GM18499 (cell line): ENCODE measurements at regions not wholly inside any gene's neighbourhood (a gene's known extent, or its start where the extent isn't known, plus 50 kb on each side); places are given as distances from the start of the nearest gene placed in this dataset.

Experiments
- ATAC-seq: cut with Tn5 transposase; IDR thresholded peaks from one replicate; pipeline ENCODE4 v1.9.1; 2021; ENCODE audit warnings: moderate number of reproducible peaks; ENCODE audit not compliant: insufficient read depth, unreplicated experiment

DNA sequence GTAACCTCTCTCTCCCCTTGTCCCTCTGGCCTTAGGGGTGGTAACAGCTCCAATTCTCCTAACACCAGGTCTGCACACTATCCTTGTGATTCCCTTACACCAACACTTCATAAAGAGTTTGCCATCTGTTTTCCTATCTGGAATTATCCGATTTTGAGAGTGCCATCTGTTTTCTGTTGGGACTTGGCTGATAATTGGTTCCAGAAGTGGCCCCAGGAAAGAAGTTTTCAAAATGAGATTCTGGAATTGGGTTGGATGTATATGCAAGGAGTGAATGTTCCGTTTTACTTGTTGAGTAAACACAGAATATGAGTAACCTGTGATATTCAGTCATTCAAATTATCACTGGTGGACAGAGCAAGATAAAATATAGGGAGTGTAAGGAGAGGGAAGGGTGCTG, 134.1 kb upstream of the HS3ST3A1 start:
- ATAC-seq = no peak

DNA sequence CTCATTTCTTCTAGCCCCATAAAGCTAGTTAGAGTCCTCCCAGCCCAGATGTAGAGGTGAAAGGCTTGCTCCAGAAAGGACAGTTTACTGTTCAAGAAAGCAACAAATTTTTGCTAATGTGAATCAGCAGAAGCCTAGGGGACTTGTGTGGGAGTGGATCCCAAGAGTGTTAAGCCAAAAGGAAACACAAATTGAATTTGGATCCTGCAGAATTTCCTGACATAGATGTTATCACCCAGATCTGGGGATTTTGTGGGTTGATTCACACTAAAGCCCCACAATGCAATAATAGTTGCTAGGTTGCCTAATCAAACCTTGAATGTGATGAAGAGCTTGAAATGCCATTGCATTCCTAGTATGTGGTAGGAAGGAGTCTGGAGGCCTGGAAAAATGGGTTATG, 135.2 kb upstream of the HS3ST3A1 start:
- no peak for ATAC-seq

DNA sequence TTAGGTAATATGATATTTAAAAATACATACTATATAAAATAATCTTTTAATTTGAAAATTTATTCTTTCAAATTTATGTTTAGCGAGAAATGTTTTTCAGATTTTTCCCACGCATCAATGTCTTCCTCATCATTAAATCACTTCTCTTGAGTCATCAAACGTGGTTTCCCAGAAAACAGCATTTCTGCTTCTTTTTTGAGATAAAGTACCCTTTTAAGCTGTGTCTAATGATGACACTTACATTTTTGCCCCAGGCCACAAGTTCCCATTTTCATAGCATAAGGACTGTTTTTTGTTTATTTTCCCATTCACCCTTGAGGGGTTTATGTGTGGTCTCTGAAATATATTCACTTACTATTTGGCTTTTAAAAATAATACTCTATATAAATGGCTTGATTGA, 139.0 kb upstream of the HS3ST3A1 start:
- no peak for ATAC-seq

DNA sequence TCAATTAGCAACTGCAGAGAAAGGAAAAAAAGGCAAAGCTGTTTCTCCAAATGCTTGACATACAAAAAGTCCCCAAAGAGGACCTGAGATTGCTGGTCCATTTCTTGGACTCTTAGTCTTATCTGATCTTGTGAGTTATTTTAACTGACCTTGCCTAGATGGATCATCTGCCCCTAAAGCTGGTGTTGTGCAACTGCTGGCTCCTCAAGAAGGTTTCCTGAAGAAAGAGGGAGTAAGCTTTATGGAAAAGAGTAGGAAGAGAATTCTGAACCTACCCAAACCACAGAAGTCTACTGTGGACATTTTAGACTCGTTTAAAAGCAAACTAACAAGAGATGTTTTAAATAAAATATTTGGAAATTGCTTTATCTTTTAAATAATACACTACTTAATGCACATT, 140.0 kb upstream of the HS3ST3A1 start:
- no peak for ATAC-seq

DNA sequence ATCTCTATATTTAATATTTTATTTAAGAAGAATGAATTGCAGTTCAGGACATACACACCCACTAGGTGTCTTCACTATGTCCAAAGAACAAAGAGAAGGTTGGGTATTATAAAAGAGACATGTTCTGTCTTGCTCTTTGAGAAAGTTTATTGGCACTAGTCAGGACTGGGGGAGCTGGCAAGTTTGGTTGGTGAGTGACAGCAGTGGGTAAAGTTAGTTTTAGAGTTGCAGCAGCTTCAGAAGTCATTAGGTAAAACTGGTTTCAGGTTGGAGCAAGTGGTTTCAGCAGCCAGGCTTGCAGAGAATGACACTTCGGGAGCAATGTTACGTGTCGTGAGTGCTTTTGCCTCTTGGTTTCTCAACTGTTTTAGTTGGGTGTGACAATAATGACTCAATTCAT, 142.2 kb upstream of the HS3ST3A1 start:
- ATAC-seq = no peak

DNA sequence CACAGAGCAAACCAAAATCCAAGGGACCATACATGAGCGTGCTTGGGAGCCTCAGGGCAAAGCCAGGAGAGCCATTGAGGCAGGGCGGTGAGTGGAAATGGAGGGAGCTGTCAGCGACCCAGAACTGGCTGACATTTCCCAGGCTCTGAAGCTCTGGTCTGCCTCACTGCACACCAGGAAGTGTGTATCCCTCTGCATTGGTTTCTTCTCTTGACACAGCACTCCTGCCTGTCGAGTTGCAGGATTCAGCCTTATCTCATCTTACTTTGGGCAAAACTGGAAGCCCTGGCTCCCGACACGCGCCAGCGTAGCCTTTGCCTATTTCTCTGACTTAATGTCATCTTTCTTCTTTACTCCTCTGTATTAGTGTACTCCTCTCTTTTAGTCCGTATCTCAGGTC, 144.7 kb upstream of the HS3ST3A1 start:
- ATAC-seq = no peak

DNA sequence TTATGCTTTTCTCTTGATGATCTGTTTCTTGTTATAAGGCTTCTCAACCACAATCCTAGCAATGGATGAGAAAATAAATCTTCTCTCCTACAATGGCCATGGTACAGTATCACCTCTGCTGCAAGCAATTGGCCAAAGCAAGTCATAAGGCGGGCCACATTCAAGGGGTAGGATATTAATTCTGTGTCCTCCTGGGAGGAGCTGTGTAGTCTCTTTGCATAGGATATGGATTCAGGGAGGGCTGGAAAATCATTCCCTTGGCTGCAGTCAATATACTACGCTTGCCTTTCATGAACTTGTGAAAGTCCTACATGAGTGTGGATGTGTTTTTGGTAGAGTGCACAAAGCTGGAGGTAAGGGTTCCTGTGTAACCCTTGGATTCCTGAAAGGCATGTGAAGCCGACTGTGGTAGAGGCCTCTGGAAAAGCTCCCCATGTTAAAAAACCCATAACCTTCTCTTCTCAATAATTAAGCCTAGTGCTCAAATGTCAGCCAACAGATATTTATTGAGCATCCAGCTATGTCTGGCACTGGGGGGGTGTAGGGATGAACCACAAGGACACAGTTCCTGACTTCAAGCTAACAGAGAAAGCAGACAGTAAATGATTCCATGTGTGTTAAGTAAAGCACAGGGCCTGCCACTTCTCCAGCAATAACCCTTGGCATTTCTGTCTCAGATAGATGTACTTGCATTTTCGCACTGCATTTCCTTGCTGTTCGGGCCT, 147.6 kb upstream of the HS3ST3A1 start:
- ATAC-seq = no peak

DNA sequence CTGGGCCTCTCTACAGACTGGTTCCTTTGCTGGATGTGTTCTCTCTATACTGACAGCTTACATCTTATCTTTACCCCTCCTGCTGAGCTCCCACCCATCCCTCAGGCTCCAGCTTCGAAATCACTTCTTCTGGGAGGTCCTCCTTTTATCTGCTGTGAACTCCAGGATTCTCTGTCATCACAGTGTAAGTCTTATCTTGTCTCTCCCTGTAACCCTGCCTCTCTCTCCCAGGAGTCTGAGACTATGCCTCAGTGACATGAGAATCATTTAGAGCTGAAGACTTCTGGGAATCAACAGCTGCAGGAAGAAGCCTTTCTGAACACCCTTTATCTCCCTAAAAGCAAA, 148.1 kb upstream of the HS3ST3A1 start:
- no peak for ATAC-seq

DNA sequence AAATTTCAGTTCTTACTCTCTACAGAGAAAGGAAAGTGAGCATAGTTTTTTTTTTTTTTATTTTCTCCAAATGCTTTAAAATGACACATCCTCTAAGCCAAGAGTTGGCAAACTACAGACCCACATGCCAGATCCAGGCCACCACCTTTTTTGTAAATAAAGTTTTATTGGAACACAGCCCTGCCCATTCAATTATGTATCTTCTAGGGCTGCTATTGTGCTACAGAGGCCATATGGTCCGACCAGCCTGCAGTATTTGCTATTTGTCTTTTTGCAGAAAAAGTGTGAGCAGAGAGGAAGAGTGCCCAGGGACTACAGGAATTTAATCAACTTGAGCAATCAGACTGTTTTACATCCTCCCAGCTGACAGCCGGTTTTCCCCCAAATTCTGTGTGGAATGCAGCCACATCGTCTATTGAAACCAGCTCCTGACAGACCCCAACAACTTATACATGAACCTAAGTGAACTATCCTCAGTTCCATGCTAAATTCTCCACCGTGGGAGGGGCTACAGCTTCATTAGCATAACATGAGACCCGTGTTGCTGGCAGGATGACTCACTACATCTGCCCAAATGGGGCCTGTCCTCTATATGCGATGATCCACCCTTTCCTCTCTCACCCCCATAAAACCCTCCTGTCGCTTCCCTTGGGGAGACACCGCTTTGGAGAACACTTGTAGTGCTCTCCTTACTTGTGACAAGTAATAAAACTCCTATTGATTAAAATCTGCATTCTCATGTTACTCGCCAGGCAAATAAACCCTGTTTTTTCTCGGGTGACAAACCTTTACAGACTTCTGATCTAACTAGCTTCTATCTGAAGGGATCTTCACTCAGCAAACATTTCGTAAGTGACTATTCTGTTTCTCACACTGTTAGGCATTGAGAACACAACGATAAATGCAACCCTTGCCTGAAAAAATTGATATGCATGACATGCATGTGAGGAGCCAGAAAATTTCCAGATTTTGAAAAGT, 149.4 kb upstream of the HS3ST3A1 start:
- no peak for ATAC-seq

DNA sequence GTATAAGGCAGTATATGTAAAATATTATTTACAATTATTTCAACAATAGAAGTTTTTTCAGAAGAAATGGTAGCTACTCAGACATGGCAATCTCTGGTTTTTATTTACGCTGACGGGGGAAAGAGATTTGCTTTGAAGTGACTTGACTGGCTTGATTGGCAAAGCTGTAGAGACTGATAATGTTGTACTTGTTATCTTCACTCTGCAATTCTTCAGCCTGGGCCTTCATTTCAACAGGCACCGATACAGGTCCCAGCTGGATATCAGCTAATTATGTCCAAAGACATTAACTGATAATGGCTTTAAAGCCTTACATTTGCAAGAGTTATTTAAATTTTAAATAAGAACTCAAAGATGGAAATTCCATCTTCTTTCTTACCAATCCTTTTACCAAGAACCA, 151.4 kb upstream of the HS3ST3A1 start:
- no peak for ATAC-seq

DNA sequence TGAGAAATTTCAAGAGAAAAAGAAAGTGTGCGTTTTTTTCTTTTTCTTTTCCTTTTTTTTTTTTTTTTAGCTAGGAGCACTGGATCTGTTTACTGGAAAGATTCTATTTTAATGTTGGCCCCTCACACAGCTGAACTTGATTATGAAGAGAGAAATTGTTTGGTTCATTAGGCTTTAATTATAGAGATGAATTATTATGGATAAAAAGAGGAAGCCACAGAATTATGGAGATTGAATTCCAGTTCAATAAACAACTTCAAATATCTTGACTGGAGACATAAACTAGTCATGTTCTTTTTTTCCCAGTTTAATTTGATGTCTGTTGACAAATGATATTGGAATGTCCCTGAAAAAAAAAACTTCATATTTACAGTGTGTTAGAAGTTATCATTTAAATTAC, 152.0 kb upstream of the HS3ST3A1 start:
- no peak for ATAC-seq

DNA sequence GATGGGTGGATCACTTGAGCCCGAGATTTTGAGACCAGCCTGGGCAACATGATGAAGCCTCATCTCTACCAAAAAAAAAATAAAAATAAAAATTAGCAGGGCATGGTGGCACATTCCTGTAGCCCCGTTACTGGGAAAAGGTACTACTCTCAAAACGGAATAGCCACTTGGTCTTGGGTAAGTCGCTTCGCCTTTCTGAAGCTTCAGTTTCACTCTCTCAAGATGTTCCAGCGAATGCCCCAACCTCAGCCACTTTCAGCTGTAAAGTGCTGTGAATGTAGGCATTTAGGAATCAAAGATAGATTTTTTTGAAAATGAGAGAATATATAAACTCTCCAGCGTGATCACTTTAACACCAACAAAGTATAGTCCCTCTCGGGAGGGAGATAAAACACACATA, 154.1 kb upstream of the HS3ST3A1 start:
- ATAC-seq = no peak

DNA sequence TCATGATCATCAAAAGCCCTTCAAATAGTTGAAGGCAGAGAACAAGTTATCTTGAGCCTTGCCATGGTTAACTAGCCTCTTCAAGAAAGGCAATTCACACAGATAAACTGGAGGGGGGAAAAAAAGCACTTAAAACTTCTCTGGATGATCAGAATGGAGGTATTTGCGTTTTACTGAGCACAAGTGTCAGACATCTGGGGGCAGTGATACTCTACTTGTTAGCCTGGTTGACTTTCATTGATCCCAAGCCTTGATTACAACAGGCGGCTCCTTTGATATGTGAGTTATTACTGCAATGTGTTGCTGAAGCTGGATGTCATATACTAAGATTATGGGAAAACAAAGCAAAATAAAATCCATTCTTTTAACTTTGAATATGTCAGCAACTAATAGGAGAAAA, 155.0 kb upstream of the HS3ST3A1 start:
- ATAC-seq = no peak

DNA sequence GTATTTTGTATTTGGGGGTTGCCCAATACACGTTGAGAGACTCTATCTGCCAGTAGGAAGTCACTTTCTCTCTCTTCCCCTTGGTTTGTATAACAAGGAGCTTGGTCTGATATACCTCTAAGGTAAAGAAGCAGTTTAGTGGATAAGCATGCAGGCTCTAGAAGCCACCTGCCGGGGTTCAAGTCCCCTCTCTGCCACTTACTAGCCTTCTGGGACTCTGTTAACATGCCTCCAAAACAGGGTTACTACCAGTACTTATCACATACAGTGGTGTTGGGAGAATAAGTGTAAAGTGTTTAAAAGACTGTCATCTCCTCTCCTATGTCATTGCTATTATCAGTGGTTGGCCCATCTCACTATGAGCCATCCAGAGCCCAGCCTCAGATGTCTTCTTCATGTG, 156.1 kb upstream of the HS3ST3A1 start:
- no peak for ATAC-seq

DNA sequence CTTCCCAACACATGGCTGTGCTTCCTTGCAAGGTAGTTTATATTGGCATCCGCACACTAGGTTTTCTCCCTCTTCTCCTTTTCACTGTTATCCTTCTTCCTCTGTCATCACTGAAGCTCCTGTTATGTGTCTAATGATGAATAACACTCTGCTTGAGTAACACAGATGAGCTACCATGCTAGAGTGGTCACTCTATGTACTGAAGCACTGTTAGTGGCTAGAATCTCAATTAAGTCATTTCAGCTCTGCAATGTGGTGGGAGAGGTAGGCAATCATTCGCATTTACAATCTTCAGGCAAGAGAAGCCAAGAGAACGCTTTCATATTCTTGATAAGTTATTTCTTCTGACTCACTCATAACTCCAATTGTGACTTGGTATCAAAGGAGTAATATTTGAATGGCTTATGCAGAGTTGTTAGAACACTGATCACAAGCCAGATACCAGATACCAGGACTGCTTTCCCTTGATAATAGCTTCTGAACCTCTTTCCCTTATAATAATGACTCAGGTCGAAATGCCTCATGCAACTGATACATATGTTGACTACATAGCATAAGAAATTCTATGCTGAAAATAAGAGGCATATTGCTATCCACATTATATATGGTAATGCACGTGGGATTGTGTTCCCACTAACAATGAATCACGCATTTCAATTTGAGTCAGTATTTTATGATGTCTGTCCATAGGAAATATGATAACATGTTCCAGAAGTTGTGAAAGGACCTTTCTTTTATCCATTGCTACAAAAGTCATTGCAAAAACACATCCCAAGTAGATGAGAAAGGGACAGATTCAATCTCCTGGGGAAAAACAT, 158.0 kb upstream of the HS3ST3A1 start:
- no peak for ATAC-seq

DNA sequence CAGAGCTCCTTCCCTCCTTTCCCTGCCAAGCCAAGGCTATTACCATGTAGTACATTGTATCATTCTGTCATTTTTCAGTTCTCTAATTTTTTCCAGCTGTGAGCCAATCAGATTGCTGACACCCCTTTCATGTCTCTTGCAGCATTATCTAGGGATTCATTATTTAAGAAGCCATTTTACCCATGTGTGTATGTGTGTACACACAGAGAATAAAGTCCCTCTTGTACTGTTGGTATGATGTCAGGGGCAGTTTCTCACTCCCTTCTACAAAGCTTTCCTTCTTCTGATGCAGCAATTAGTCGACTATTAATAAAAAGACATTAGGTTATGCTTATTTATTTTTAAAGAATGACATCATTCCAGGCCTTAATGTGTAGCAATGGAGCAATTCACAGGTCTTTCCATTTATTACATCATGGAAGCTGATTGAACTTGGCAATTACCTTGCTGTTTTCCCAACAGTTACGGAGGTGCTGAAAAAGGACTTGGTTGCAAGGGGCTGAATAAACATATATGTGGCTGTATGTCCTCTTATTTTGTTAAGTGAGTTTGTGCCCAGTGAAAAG, 159.4 kb upstream of the HS3ST3A1 start:
- no peak for ATAC-seq

DNA sequence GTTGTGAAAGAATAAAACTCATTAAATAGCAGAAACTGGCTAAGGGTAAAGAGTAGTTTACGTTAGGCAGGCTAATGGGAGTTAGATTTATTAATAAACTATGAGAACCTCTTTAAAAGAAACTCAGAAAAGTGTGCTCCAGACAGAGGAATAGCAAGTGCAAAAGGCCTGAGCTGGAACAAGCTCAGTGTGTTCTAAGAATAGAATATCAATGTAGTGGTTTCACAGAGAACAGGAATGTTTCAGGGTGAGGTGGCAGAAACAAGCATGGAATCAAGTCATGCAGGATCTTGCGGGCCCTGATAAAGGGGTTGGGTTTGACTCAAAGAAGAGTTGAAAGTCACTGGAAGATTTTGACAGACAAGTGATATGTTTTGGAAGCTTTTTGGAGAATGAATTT, 164.0 kb upstream of the HS3ST3A1 start:
- no peak for ATAC-seq

DNA sequence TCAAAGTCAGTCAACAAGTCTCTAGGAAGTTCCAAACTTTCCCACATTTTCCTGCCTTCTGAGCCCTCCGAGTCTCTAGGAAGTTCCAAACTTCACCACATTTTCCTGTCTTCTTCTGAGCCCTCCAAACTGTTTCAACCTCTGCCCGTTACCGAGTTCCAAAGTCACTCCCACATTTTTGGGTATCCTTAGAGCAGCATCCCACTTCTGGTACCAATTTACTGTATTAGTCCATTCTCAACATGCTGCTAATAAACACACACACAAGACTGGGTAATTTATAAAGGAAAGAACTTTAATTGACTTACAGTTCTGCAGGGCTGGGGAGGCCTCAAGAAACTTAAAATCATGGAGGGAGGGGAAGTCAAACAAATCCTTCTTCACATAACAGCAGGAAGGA, 169.0 kb upstream of the HS3ST3A1 start:
- ATAC-seq = no peak

DNA sequence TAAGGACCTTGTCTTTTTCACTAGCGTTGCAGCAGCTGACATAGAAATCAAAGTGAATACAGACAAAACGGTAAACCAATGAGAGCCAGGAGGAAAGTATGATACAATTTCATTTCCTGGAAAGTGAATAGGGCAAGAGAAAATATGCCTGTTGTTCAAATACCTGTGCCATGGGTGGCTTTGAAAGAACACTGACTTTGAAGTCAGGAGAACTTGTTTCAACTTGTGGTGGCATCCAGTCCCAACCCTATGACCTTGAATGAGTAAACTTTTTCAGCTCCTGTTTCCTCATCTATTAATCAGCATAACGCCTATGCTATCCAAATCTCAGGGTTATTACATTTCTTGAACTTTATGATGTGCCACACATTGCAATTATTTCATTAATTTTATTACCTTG, 173.7 kb upstream of the HS3ST3A1 start:
- no peak for ATAC-seq

DNA sequence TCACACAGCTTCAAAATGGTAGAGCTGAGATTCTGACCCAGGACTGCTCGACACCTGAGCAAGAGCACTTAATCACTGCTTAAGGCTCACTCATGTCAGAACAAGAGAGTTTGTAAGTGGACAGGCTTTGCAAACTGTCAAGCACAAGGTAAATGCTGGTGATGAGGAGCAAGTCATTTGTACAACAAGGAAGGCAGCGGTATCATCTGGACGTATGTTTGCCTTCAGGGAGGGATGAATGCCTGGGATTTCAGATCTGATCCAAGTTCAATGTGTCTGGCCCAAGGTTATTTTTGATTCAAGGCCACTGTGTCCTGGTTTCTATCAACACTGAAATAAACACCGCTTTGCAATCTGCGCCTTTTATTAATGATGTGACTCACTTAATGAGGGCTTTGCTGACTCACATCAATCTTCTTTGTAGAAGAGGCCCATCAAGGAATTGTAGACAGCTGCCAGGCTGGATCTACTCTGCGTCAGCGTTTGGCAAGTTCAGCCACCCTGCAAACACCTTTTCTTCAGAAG, 174.4 kb upstream of the HS3ST3A1 start:
- ATAC-seq = no peak
